ENCODE measurements at regions not wholly inside any gene's neighbourhood (a gene's known extent, or its start where the extent isn't known, plus 50 kb on each side); places are given as distances from the start of the nearest gene placed in this dataset.

DNA sequence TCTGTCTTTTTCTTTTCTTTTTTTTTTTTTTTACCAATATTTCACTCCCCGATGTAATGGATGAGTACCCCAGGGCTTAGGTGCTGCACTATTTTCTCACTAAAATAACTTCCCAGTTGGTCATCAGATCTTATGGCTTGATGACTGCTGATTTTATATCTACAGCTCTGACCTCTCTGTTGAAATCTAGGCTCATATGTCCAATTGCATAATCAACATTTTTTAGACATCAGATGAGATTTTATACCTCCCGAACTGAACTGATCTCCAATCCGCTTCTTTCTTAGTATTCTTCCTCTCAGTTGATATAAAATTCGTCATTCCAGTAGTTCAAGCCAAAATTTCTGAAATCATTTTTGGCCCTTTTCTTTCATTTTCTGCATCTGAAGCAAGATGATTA lies 1236.5 kb downstream of the SLC16A7 start:
- Mint-ChIP-seq H3K27ac (ENCODE audit: unreplicated experiment) (no peak overlapping the region), H3K4me3 (ENCODE audit: unreplicated experiment) (no peak overlapping the region), H3K27me3 (ENCODE audit: unreplicated experiment) (no peaks in the 10 kb centered on the region), H3K9me3 (ENCODE audit: unreplicated experiment) (no peaks in the 10 kb centered on the region), H3K36me3 (ENCODE audit: low read depth, unreplicated experiment) (no peaks in the 10 kb centered on the region), H3K4me1 (ENCODE audit: unreplicated experiment) (peaks cover 2% of the 10 kb centered on the region)
- no peak for DNase-seq (ENCODE audit: low spot score)
- TF ChIP-seq, protein P1, sequence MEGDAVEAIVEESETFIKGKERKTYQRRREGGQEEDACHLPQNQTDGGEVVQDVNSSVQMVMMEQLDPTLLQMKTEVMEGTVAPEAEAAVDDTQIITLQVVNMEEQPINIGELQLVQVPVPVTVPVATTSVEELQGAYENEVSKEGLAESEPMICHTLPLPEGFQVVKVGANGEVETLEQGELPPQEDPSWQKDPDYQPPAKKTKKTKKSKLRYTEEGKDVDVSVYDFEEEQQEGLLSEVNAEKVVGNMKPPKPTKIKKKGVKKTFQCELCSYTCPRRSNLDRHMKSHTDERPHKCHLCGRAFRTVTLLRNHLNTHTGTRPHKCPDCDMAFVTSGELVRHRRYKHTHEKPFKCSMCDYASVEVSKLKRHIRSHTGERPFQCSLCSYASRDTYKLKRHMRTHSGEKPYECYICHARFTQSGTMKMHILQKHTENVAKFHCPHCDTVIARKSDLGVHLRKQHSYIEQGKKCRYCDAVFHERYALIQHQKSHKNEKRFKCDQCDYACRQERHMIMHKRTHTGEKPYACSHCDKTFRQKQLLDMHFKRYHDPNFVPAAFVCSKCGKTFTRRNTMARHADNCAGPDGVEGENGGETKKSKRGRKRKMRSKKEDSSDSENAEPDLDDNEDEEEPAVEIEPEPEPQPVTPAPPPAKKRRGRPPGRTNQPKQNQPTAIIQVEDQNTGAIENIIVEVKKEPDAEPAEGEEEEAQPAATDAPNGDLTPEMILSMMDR (IDR thresholded peaks at IDR 0.05; ENCODE audit: unreplicated experiment): no peak

DNA sequence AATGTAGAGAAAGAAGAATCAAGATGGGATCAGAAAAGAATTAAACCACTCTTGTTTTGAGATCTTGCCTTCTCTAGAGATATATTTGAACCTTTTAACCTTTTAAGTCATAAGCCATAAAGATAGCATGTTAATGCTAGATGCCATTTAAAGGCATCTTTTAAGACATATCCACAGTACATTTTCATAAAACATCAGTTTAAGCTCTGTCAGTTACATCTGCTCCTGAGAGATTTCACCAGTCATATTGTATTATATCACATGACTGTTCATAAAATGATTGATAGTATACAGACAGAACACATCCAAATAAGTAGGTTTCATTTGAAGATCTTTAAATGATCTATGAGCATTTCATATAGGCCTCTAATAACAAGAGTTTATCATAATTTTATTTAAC lies 1238.5 kb downstream of the SLC16A7 start:
- TF ChIP-seq, protein P1 (IDR thresholded peaks at IDR 0.05; ENCODE audit: unreplicated experiment): no peak
- Mint-ChIP-seq H3K36me3 (ENCODE audit: low read depth, unreplicated experiment) (no peaks in the 10 kb centered on the region), H3K27ac (ENCODE audit: unreplicated experiment) (no peak overlapping the region), H3K27me3 (ENCODE audit: unreplicated experiment) (no peaks in the 10 kb centered on the region), H3K4me3 (ENCODE audit: unreplicated experiment) (no peak overlapping the region), H3K9me3 (ENCODE audit: unreplicated experiment) (no peaks in the 10 kb centered on the region), H3K4me1 (ENCODE audit: unreplicated experiment) (peaks cover 2% of the 10 kb centered on the region)
- DNase-seq (ENCODE audit: low spot score): no peak

DNA sequence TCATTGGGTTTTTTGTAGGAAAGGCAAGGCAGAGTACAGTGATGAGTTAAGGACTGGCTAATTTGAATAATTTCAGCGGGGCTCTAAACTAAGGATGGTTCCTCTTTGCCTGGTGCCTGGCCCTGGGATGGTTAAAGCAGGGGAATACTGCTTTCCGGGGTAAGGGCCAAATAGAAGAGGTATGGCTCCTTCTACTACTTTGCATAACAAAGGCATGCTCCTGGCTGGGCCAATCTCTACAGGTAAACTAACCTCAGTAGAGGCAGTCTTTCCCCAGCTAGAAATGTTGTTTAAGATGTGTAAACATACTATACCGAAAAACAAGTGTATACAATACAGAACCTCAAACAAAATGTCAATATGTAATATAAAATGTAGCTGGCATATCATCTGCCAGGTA lies 1239.0 kb downstream of the SLC16A7 start:
- TF ChIP-seq, protein P1 (IDR thresholded peaks at IDR 0.05; ENCODE audit: unreplicated experiment): no peak
- Mint-ChIP-seq H3K27me3 (ENCODE audit: unreplicated experiment) (no peaks in the 10 kb centered on the region), H3K4me1 (ENCODE audit: unreplicated experiment) (peaks cover 2% of the 10 kb centered on the region), H3K4me3 (ENCODE audit: unreplicated experiment) (no peak overlapping the region), H3K9me3 (ENCODE audit: unreplicated experiment) (no peaks in the 10 kb centered on the region), H3K36me3 (ENCODE audit: low read depth, unreplicated experiment) (no peaks in the 10 kb centered on the region), H3K27ac (ENCODE audit: unreplicated experiment) (no peak overlapping the region)
- DNase-seq (ENCODE audit: low spot score): no peak

DNA sequence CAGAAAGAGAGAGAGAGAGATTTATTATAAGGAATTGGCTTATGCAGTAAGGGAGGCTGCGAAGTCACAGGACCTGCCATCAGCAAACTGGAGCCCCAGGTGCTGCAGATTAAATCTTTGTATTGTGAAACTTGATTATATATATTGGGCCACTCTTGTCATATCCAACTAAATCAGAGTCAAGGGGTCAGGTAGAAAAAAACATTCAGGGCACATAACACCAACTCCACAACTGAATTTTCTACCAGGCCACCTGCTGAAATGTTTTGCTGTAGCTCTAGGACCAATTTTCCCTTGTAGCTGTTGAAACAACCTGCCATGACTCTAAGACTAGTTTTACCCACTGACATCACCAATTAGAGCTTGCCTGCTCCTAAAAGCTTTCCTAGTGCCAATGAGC lies 1240.8 kb downstream of the SLC16A7 start:
- Mint-ChIP-seq H3K36me3 (ENCODE audit: low read depth, unreplicated experiment) (no peaks in the 10 kb centered on the region), H3K4me3 (ENCODE audit: unreplicated experiment) (no peak overlapping the region), H3K4me1 (ENCODE audit: unreplicated experiment) (peaks cover 2% of the 10 kb centered on the region), H3K27me3 (ENCODE audit: unreplicated experiment) (no peaks in the 10 kb centered on the region), H3K9me3 (ENCODE audit: unreplicated experiment) (no peaks in the 10 kb centered on the region), H3K27ac (ENCODE audit: unreplicated experiment) (no peak overlapping the region)
- TF ChIP-seq, protein P1 (IDR thresholded peaks at IDR 0.05; ENCODE audit: unreplicated experiment): no peak
- no peak for DNase-seq (ENCODE audit: low spot score)

DNA sequence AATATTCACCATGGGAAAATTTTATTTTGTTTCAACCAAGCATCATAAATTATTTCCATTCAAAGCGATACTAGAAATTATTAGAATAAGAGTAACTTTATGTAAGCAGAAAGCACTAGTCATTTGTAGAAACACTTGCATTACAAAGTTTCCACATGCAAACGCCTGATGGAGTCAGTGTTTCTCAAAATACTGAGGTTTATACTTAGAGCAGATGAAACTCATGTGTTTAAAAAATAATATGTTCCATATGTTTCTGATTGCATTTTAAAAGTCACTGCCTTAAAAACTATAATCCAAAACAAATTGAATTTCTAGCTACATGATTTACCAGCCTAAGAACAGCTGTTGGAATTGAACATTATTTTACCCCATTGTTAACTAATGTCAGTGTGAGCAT lies 1246.4 kb downstream of the SLC16A7 start:
- Mint-ChIP-seq H3K4me1 (ENCODE audit: unreplicated experiment) (no peaks in the 10 kb centered on the region), H3K36me3 (ENCODE audit: low read depth, unreplicated experiment) (no peaks in the 10 kb centered on the region), H3K4me3 (ENCODE audit: unreplicated experiment) (no peak overlapping the region), H3K9me3 (ENCODE audit: unreplicated experiment) (no peaks in the 10 kb centered on the region), H3K27ac (ENCODE audit: unreplicated experiment) (no peak overlapping the region), H3K27me3 (ENCODE audit: unreplicated experiment) (no peaks in the 10 kb centered on the region)
- TF ChIP-seq, protein P1 (IDR thresholded peaks at IDR 0.05; ENCODE audit: unreplicated experiment): no peak
- no peak for DNase-seq (ENCODE audit: low spot score)

Data from endothelial cell (in vitro differentiated cells).